CD4-positive, alpha-beta T cell treated with Interleukin-17A for 1 hour (primary cell): ENCODE measurements at regions not wholly inside any gene's neighbourhood (a gene's known extent, or its start where the extent isn't known, plus 50 kb on each side); places are given as distances from the start of the nearest gene placed in this dataset.

Experiments used
- DNase-seq: peaks from one replicate; pipeline ENCODE4 v3.0.0-alpha.2; 2020

- no peak for DNase-seq
Measured at GRCh38 chr18:51401912-51402311, 204.4 kb upstream of the MEX3C start.

GRCh38 chr18:51404620-51405019, 207.1 kb upstream of the MEX3C start:
- no peak for DNase-seq

GRCh38 chr18:51405683-51406477, 208.4 kb upstream of the MEX3C start:
- DNase-seq: no peak

GRCh38 chr18:51417643-51418483, 220.4 kb upstream of the MEX3C start:
- no peak for DNase-seq

GRCh38 chr18:51425475-51425874, 228.0 kb upstream of the MEX3C start:
- DNase-seq: no peak

- no peak for DNase-seq
Measured at GRCh38 chr18:51425889-51426288, 228.4 kb upstream of the MEX3C start.

- no peak for DNase-seq
Measured at GRCh38 chr18:51426996-51427395, 229.5 kb upstream of the MEX3C start.

GRCh38 chr18:51429644-51430043, 232.2 kb upstream of the MEX3C start:
- DNase-seq: no peak

GRCh38 chr18:51430538-51430937, 233.1 kb upstream of the MEX3C start:
- DNase-seq: no peak

GRCh38 chr18:51433296-51433695, 235.8 kb upstream of the MEX3C start:
- no peak for DNase-seq

- no peak for DNase-seq
Measured at GRCh38 chr18:51433881-51434280, 236.4 kb upstream of the MEX3C start.

GRCh38 chr18:51437280-51438271, 240.1 kb upstream of the MEX3C start:
- DNase-seq: no peak

- no peak for DNase-seq
Measured at GRCh38 chr18:51438797-51439350, 241.4 kb upstream of the MEX3C start.

GRCh38 chr18:51442012-51442411, 244.5 kb upstream of the MEX3C start:
- no peak for DNase-seq

GRCh38 chr18:51446571-51447210, 249.2 kb upstream of the MEX3C start:
- no peak for DNase-seq

- DNase-seq: no peak
Measured at GRCh38 chr18:51447351-51448342, 250.2 kb upstream of the MEX3C start.

- no peak for DNase-seq
Measured at GRCh38 chr18:51448949-51449348, 251.5 kb upstream of the MEX3C start.

- DNase-seq: no peak
Measured at GRCh38 chr18:51453594-51453993, 256.1 kb upstream of the MEX3C start.

GRCh38 chr18:51458861-51459260, 261.4 kb upstream of the MEX3C start:
- no peak for DNase-seq

GRCh38 chr18:51461956-51462355, 264.5 kb upstream of the MEX3C start:
- no peak for DNase-seq
